A673 (cell line): ENCODE measurements at regions not wholly inside any gene's neighbourhood (a gene's known extent, or its start where the extent isn't known, plus 50 kb on each side); places are given as distances from the start of the nearest gene placed in this dataset.

ENCODE experiments used
- BruUV-seq: library from RNA; stranded (reverse); fragments of 400-500 nt; replicated peaks from 2 replicates; lab custom pipeline; 2021; lab: Mats Ljungman, UMichigan
- CTCF ChIA-PET: fragments of 300-600 bp; sonication (Branson Sonifier 250); formaldehyde crosslinking; loops from one replicate; lab custom pipeline; 2022; ENCODE audit warnings: antibody characterized with exemption; lab: Charles Lee
- POLR2A ChIA-PET: fragments of 300-600 bp; sonication (Branson Sonifier 250); formaldehyde crosslinking; loops from one replicate; lab custom pipeline; 2022; ENCODE audit warnings: antibody characterized with exemption; ENCODE audit not compliant: low non-redundant PET; lab: Charles Lee
- DNase-seq: peaks from one replicate; pipeline ENCODE4 v3.0.0-alpha.2; 2015; ENCODE audit warnings: low spot score
- H3K27ac ChIP-seq: fragments of 200-600 bp; sonication (generic); 2 replicates; pipeline ENCODE4 v1.5.1; 2016; ENCODE audit warnings: mixed run types, low read depth, mild to moderate bottlenecking, mixed read lengths, antibody characterized with exemption, low read length; ENCODE audit not compliant: poor library complexity, severe bottlenecking
- H3K27me3 ChIP-seq: fragments of 200-600 bp; sonication (generic); replicated peaks from 2 replicates; pipeline ENCODE4 v1.6.1; 2017; ENCODE audit warnings: mixed run types, low read depth, mild to moderate bottlenecking, mixed read lengths, antibody characterized with exemption, low read length; ENCODE audit not compliant: insufficient read depth, poor library complexity
- H3K36me3 ChIP-seq: fragments of 200-600 bp; sonication (generic); 2 replicates; pipeline ENCODE4 v1.6.1; 2016; ENCODE audit warnings: mixed run types, mild to moderate bottlenecking, mixed read lengths, antibody characterized with exemption, low read length; ENCODE audit not compliant: insufficient read depth, poor library complexity, severe bottlenecking
- H3K4me1 ChIP-seq: fragments of 200-600 bp; sonication (generic); 2 replicates; pipeline ENCODE4 v1.6.1; 2017; ENCODE audit warnings: mixed run types, mild to moderate bottlenecking, mixed read lengths, antibody characterized with exemption, low read length; ENCODE audit not compliant: insufficient read depth, poor library complexity, severe bottlenecking
- H3K4me3 ChIP-seq: fragments of 200-600 bp; sonication (generic); 2 replicates; pipeline ENCODE4 v1.5.1; 2016; ENCODE audit warnings: low read depth, mixed run types, mild to moderate bottlenecking, mixed read lengths, low read length; ENCODE audit not compliant: poor library complexity, severe bottlenecking
- H3K9me3 ChIP-seq: fragments of 200-600 bp; sonication (generic); 2 replicates; pipeline ENCODE4 v1.6.1; 2016; ENCODE audit warnings: mixed run types, low read depth, mild to moderate bottlenecking, mixed read lengths, antibody characterized with exemption, low read length; ENCODE audit not compliant: poor library complexity, severe bottlenecking
- CTCF ChIP-seq: fragments of 300-800, 200-600 bp; sonication (generic); conservative IDR thresholded peaks from 2 replicates; pipeline ENCODE4 v1.5.1; 2017; ENCODE audit warnings: low read depth, mild to moderate bottlenecking, antibody characterized with exemption, low read length, moderate library complexity, mixed read lengths
- EZH2 ChIP-seq: fragments of 200-600 bp; sonication (generic); IDR thresholded peaks from 2 replicates; pipeline ENCODE4 v1.6.1; 2017; ENCODE audit warnings: borderline replicate concordance, low read depth, mild to moderate bottlenecking, mixed read lengths, antibody characterized with exemption, low read length; ENCODE audit not compliant: poor library complexity, severe bottlenecking
- intact Hi-C: fragments of 100-400 bp; cut with micrococcal nuclease; formaldehyde crosslinking; loops from one replicate; pipeline ENCODE4 v1.10.0; 2022; ENCODE audit not compliant: unreplicated experiment

GRCh38 chr1:4171480-4172450 lies 271.7 kb upstream of the C1orf174 start:
- H3K27me3 ChIP-seq = peaks cover 44% of the 10 kb centered on the region
- intact Hi-C loops = no loop called here
- no peaks in the 10 kb centered on the region for H3K4me1 ChIP-seq
- ChIA-PET CTCF (no interaction called here), POLR2A (no interaction called here)
- H3K9me3 ChIP-seq = no peaks in the 10 kb centered on the region
- TF ChIP-seq EZH2 = no peak
- TF ChIP-seq CTCF = no peak
- H3K36me3 ChIP-seq = no peaks in the 10 kb centered on the region
- H3K27ac ChIP-seq = no peak overlapping the region
- BruUV-seq = no TSS peak
- H3K4me3 ChIP-seq = no peak overlapping the region
- DNase-seq = no peak

GRCh38 chr1:4172644-4173599 lies 272.9 kb upstream of the C1orf174 start:
- TF ChIP-seq CTCF (0 out of 2 replicates have a peak, but pooled peaks have one; percentile 13), EZH2 (no peak)
- Histone ChIP-seq H3K4me3 (no peak overlapping the region), H3K36me3 (no peaks in the 10 kb centered on the region), H3K9me3 (no peaks in the 10 kb centered on the region), H3K27ac (no peak overlapping the region), H3K27me3 (peaks cover 38% of the 10 kb centered on the region), H3K4me1 (no peaks in the 10 kb centered on the region)
- ChIA-PET POLR2A (no interaction called here), CTCF (no interaction called here)
- intact Hi-C loops = no loop called here
- peak; percentile 11 for DNase-seq
- no TSS peak for BruUV-seq

GRCh38 chr1:4173731-4174130 lies 273.7 kb upstream of the C1orf174 start:
- no TSS peak for BruUV-seq
- no peak for DNase-seq

More at GRCh38 chr1:4173731-4174130, 273.7 kb upstream of the C1orf174 start:
- H3K4me1 ChIP-seq = no peaks in the 10 kb centered on the region
- ChIA-PET CTCF (no interaction called here), POLR2A (no interaction called here)
- no peak overlapping the region for H3K27ac ChIP-seq
- no peak overlapping the region for H3K4me3 ChIP-seq
- H3K36me3 ChIP-seq = no peaks in the 10 kb centered on the region
- TF ChIP-seq CTCF = no peak
- no peak for TF ChIP-seq EZH2
- intact Hi-C loops = no loop called here
- H3K9me3 ChIP-seq = no peaks in the 10 kb centered on the region
- peaks cover 38% of the 10 kb centered on the region for H3K27me3 ChIP-seq
